NCI-H748 (cell line): ENCODE measurements at regions not wholly inside any gene's neighbourhood (a gene's known extent, or its start where the extent isn't known, plus 50 kb on each side); places are given as distances from the start of the nearest gene placed in this dataset.

Source experiments
- DNase-seq: peaks from one replicate; lab custom pipeline; 2025; ENCODE audit not compliant: unreplicated experiment; lab: John Stamatoyannopoulos, UW

DNA sequence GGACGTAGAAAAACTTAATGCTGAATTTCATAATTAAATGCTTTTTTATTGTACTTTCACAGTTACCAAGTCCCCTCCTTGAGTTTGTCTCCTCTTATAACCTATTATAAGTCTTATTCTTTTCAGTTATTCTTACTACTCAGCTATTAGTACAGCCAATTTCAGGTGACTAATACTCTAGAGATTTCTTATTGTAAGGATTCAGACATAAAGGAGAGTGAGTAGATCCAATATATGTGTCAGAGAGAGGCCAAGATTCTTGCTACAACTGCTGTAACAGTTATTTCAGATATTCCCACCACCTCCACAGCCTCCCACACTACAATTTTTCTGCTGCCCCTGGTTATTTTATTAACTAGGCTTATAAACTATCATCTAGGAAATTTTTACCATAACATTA, 274.5 kb downstream of the GPAT3 start:
- DNase-seq: no peak

DNA sequence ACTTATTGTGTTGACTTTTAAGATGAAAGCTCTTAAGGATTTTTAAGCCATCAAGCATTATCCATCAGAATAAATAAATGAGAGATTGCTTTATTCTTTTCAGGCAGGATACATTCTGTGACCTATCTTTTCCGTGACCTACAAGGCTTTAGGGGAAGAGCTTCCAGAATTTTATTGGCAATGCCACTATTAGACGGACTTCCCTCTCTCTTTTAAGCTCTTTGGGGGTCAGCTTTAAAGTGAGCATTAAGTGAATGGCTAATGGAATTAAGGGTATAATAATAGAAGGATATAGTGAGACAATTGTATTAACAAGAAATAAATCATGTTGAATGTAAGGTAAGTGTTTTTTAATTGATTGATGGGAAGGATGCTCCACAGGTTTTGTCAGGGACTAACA, 273.7 kb downstream of the GPAT3 start:
- DNase-seq: no peak

DNA sequence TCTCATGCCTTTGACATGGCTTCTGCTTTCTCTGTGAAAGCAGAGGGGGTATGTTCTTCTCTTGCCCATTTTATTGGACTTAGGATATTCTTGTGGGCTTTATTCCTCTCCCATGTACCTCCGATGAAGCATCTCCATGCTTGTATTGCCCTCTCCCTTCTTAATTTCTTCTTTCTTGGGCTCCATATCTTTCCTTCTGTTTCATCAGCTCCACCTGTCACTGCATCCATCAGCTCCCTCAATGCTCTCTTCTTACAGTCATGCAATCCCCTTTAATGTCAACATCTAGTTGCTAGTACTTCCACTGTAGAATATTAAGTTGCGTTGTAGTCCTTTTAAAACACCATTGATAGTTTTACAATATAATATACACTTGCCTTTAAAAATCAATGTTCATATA, 257.6 kb downstream of the GPAT3 start:
- DNase-seq: no peak

DNA sequence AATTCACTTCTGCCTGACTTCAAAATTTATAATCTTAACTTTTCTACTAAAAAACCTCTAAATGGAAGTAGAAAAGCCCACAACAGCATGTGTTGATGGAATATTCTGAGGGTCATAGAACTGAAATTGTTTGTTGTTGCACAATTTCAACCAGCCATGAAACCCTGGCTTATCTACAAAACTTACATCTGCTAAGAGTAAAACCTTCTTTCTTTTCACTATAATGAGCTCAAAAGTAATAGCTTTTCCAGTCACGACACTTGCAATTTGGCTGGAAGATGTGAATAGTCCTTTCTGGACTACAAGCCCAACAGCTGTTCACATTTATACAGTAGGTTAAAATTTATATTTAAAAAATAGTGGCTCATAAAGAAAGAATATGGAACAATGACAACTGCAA, 250.0 kb downstream of the GPAT3 start:
- no peak for DNase-seq

DNA sequence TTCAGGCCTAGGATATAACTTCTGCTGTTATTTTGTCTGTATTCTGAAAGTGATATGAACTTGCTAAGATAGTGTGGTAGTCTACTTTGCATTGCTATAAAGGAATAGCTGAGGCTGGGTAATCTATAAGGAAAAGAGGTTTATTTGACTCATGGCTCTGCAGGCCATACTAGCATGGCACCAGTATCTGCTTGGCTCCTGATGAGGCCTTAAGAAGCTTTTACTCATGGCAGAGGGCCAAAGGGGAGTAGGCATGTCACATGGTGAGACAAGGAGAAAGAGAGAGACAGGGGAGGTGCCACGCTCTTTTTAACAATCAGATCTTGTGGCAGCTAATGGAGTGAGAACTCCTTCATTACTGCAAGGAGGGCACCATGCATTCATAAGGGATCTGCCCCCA, 247.3 kb downstream of the GPAT3 start:
- DNase-seq: no peak

DNA sequence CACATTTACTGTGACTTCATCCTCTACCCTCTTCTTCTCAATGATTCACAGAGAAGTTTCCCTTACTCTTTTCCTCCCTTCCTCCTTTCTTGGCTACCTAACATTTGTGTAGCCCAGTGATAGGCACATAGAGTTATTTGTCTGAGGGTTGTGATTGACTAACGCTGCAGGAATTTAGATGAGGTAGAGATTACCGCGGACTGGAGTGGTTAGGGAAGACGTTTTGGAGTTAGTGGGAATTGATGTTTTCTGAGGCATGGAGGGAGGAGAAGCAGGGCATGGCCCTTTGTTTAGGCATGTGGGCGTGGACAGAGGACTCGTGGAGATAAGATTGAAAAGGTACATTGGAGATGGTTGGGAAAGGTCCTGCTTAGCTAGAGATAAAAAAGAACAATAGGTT, 246.7 kb downstream of the GPAT3 start:
- no peak for DNase-seq

DNA sequence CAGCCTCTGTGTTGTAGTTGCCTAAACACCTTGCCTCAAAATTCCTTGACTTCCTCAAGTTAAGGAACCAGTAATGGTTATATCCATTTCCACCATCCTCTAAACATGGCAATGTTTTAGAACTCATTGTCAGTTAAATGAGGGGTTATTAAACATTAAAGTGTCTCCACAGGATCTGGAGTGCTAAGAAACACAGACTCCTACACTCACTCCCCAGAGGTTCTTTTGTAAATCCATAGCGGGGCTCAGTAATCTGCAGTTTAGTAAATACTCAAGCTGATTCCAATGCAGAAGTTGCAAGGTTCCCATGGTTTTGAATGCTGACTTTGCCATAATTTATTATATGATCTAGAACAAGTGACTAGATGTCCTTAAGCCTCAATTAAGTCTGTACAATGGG, 245.5 kb downstream of the GPAT3 start:
- no peak for DNase-seq

DNA sequence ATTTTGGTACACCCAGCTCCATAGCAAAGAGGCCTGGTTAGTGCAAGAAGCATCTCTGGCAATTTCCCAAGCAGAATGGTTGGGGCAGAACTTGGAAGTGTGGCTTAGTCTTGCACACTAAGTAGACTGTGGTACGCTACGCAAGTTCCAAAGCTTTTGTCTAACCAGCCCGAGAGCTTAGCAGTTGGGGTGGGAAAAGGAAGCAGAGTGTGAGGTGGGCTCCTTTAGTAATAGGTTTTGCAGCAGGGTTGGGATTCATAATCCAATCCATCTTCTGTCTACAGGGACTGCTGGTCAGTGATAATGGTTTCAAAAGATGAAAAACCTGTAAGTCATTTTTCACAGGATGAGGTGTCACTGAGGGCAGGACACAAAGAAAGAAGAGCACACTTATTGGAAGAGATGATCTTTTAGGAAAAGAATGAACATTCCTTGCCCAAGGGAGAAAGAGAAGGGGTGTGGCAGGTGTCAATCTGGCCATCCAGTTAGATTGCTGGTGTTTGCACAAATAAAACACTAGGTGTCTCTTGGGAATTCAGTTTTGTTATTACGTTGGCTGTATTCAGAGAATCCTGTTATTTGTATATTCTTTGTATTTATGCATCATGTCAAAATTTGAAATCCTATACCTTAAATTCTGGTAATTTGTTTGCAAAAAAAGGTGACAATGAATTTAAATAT, 244.3 kb downstream of the GPAT3 start:
- peak; percentile 18 for DNase-seq

DNA sequence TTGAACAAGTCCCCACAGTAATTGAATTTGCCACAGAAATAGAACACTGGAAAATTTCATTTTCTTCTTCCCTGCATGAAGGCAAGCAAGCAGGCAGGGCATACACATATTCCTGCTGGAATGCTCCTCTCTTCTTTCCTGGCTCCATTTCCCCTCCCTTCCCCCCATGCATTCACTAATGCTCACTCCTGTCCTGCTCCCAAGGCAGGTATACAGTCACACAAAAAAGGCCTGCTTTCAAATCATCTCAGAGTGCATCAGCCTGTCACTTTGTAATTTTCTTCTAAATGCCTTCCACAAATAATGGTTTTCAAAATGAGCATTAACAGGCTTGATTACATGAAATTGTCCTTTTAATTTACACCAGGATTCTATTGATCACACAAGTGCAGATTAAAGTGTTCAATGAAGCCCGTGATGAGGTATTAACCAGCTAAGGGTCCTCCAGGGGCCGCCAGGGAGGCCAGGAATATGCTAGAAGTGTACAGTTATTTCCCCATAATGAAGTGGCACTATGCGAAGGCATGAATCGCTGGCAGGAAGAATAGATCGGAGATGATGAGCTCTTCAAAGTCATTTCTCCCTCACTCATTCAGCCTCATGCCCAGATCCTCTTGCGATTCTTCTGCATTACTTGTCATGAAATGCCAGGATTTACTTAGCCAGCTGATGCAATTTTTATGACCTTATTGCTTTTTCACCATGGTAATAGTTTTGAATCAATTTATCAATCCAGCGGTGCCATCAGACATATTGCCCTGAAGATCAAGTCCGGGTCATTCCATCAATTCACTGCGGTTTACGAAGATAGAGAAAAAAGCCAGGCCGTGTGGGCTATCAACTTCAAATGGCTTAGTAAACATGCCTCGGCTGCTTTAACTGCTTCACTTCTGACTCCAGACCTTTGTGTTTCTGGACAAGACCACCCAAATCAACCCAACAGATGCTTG, 243.5 kb downstream of the GPAT3 start:
- no peak for DNase-seq

DNA sequence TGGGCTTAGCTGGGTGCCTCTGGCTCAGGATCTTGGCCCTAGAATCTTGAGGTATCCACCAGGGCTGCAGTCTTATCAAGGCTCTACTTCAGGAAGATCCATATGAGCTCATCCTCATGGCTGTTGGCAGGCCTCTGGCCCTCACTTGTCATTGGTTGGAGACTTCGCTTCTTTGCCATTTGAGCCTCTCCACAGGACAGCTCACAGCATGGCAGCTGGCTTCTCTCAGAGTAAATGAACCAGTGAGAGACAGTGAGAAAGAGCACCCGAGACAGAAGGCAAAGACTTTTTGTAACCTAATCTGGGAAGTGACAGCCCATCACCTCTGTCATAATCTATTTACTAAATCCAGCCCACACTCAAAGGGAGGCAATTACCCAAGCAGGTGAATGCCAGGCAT, 236.8 kb downstream of the GPAT3 start:
- peak; percentile 49 for DNase-seq

DNA sequence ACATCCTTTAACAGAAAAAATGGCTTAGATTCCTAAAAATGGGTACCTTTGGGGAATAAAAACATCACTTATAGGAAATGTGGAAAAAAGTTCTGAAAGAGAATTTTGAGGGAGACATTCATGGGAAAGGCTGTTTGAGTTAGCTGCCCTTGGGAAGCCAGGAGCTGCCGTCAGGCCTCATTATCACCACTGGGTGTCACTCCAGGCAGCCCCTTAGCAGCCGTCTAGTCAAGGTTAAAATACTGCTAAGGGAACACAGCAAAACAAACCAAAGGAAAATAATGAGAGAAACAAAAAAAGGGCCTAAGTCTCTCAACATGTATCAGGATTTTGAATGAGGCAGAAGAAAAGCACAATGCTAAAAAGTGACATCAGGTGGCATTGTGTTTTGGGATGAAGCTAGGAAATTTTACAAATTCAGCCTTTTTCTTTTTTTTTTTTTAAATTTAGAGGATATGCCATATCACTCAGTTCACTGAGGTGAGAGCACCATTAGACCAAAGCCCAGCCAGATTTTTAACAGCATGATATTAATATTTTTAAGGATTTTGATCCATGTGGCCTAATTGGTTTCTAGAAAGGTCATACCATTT, 235.3 kb downstream of the GPAT3 start:
- peak; percentile 51 for DNase-seq

DNA sequence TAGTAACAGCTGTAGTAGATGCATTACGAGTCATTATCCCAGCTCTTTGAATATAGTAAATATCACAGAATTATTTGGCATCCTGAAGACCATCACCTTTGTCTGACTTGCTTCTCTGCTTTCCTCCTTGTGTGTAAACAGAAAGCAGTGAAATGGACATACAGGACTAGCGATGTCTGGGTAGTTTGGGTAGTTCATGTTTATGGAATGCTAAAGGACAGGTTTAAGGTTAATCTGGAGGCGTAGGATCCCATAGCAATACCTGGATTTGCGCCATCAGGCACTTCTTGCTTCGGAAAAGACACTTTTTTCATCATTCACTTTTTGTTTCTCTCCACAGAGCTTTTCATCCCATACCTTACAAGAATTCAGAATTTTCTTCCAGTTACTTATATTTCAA, 232.2 kb downstream of the GPAT3 start:
- no peak for DNase-seq

DNA sequence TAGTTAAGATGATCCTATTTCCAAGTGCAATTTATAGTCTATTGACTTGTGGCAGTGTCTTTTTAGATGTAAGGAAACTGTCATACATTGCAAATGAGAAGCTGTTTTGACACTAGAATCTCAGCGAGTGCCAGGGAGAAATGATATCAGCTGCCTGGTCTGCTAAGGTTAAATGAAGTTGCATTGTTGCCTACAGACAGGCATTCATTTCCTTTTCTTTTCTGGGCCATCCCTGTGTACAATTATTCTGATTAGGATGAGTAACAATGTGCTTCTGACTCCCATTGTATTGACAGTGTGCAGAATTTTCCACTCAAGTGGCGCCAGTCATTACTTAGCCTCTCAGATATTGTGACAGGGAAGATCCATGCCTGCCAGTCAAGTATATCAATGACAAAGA, 231.2 kb downstream of the GPAT3 start:
- peak; percentile 68 for DNase-seq

DNA sequence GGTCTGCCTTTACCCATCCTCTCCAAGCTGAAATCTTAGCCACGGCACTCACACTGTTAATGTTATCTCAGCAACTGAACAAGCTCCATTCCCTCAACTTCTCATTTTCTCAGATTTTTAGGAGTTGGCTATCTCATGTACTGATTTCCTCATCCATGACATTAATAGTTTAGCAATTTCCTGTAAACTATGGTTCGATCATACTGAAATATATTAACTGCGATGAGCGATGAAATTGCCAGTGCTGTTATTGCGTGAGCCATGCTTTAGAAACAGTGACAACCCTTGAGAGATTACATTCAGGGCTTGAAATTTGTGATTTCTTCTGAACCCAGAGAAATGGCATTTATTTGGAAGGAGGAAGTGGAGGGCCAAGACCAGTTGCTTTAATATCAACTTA, 223.7 kb downstream of the GPAT3 start:
- no peak for DNase-seq

DNA sequence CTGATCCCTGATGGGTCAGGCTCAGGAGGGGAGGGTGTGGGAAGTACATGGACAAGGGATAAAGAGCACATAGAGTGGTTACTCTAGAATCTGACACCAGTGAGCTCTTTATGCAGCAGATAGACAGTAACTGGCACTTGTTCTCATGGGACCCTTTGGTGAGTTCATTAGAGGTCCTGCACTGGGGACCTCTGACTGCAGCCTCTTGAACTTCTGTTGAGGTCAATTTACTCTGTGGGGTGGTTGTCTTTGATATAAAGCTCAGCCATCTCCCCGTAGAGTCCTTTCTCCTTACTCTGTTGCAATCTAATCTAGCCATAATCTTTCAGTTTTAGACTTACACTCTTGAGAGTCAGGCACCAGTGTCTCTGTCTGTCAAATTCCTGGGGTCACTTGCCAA, 222.4 kb downstream of the GPAT3 start:
- DNase-seq: no peak

DNA sequence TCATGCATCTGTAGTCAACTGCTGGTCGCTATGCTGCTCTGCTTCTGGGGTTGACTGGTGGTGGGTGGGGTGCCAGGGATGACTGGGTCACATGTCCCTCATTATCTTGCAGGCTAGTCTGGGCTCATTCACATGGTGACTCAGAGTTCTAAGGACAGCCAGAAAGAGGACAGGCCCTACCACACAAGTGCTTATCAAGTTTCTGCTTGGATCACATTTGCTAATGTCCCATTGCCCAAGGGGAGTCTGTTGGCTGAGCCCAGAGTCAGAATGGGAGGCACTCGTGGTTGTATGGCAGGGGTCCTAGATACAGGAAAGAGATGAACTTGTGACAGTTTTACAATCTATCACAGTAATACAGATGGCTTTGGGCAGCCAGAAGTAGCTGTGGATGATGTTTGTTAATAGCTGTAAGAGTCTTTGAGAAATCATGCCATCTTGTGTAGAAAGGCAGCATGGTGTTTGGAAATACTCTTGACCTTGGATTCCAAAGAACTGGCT, 221.3 kb downstream of the GPAT3 start:
- DNase-seq: no peak

DNA sequence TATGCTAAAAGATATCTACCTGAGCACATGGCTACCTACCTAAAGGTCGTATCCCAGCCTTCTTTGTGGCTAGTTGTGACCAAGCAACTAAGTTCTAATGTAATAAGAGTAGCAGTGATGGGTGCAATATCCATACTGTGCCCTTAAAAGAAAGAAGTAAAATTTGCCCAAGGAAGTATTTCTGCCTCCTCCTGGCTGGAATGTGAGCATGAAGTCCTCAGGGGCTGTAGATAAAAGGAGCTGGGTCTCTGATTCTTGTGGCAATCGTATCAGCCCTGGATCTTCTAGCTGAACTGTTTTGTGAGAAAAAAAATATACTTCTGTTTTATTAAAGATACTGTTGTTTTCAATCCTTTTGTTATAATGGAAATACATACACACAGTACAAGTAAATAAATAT, 217.4 kb downstream of the GPAT3 start:
- DNase-seq: no peak

DNA sequence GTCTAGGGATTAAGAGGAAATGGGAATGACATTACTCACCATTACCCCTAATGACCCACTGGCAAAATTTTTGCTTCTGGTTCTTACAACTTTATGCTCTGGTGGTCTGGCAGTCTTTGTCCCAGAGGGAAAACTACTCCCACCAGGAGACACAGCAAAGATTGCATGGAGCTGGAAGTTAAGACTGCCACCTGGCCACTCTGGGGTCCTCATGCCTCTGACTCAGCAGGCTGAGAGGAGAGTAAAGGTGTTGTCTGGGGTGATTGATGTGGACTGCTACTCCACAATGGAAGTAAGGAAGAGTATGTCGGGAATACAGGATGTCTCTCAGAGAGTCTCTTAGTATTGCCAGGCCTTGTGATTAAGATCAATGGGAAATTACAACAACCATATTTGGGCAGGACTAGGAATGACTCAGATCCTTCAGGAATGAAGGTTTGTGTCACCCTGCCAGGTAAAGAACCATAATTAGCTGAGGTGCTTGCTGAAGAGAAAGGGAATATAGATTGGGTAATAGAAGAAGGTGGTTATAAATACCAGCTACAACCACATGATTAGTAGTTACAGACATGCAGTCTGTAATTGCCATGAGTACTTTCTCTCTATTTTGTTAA, 215.5 kb downstream of the GPAT3 start:
- no peak for DNase-seq

DNA sequence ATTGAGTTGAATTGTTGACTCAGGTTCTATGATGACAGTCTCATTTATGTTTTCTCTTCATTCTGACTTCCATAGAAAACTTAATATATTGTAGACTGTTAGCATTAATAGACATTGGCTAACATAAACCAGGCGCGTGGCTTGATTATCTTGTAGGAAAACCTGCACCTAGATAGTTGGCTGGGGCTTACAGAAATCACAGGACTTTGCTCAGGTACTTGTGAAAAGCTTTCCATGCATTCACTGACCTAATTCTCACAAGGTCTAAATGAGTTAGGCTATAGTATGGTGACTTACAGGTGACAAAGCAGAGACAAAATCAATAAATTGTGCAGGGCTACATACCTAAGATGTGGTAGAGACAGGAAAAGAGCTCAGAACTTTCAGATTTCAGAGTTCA, 212.8 kb downstream of the GPAT3 start:
- DNase-seq: peak; percentile 1

DNA sequence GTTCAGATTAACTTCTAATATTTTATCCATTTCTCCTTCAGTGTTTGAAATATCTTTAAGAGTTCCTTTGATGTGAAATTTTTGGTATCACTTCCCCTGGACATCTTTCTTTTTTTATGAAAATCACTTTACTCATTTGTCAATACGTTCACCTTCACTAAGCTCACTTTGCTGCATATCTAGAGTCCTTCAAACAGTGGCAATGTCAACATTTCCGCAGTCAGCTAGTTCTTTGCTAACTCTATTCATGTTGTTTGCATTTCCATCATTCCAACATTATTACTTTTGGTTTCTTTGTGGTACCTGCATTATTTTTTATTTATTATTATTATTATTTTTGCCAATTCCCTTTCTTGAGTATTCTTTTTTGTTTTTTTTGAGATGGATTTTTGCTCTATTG, 203.0 kb downstream of the GPAT3 start:
- DNase-seq: no peak

DNA sequence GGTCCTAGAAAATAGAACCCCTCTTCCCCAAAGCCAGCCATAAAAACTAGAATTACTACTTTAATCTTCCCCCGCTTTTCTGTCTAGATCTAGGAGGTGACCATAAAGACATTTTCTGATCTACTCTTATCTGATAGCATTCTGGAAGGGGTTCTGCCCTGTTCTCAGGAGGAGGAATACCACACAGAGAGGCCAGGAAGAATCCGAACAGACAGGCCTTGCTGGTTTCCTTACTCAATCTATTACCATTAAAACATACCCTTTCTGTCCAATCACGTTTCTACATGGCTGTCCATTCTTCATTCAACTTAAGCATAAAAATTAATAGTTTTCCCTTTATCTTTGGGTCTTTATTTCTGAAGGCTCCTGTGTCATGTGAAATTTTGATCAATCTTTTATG, 198.7 kb downstream of the GPAT3 start:
- DNase-seq: no peak
